Endothelial cell of umbilical vein (primary cell): ENCODE measurements at regions not wholly inside any gene's neighbourhood (a gene's known extent, or its start where the extent isn't known, plus 50 kb on each side); places are given as distances from the start of the nearest gene placed in this dataset.

ENCODE experiments used
- CTCF ChIP-seq, 2 donors: IDR thresholded peaks; 1 replicate in 1 of 2; 2 replicates in 1 of 2; pipeline ENCODE4 v1.5.1; 2011; ENCODE audit warnings: low read length in 2 of 2, mild to moderate bottlenecking in 2 of 2, moderate library complexity in 2 of 2, control low read depth in 1 of 2, inconsistent platforms in 1 of 2, low read depth in 1 of 2; ENCODE audit not compliant: insufficient read depth in 1 of 2; ENCODE audit errors: extremely low read depth in 1 of 2
- EZH2 ChIP-seq: IDR thresholded peaks from 2 replicates; pipeline ENCODE4 v1.6.1; 2012; ENCODE audit warnings: borderline replicate concordance, low read depth, mild to moderate bottlenecking, moderate library complexity, low read length, inconsistent platforms; ENCODE audit not compliant: severe bottlenecking
- FOS ChIP-seq: IDR thresholded peaks from 2 replicates; pipeline ENCODE4 v1.6.1; 2011; ENCODE audit warnings: mild to moderate bottlenecking, low read length, moderate library complexity, borderline replicate concordance; ENCODE audit not compliant: insufficient read depth
- GATA2 ChIP-seq: IDR thresholded peaks from 2 replicates; pipeline ENCODE4 v1.7.0; 2011; ENCODE audit warnings: low read depth, mild to moderate bottlenecking, moderate library complexity, mixed read lengths, low read length; ENCODE audit not compliant: insufficient read length, insufficient read depth
- POLR2A ChIP-seq: IDR thresholded peaks from 2 replicates; pipeline ENCODE4 v1.6.1; 2012; ENCODE audit warnings: low read depth, mild to moderate bottlenecking, control low read depth, low read length
- POLR2AphosphoS5 ChIP-seq: IDR thresholded peaks from 2 replicates; pipeline ENCODE4 v1.6.1; 2012; ENCODE audit warnings: low read depth, mild to moderate bottlenecking, control low read depth, low read length, moderate library complexity; ENCODE audit not compliant: insufficient read depth
- TF ChIP-seq, protein P1 (sequence below): IDR thresholded peaks from 2 replicates; pipeline ENCODE4 v1.6.1; 2011; ENCODE audit not compliant: insufficient read depth, insufficient read length

DNA sequence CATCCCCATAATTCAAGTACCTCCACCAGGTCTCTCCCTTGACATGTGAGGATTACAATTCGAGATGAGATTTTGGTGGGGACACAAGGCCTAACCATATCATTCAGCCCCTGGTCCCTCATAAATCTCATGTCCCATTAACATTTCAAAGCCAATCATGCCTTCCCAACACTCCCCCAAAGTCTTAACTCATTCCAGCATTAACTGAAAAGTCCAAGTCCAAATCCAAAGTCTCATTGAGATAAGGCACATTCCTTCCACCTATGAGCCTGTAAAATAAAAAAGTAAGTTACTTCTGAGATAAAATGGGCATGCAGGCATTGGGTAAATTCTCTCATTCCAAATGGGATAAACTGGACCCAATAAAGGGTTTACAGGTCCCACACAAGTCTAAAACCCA, 849.7 kb downstream of the BCL11A start:
- TF ChIP-seq CTCF (IDR thresholded peaks at IDR 0.05; ENCODE audit: extremely low read depth in 1 of 2, insufficient read depth in 1 of 2, low read depth in 1 of 2, low read length in 2 of 2) (no peak), GATA2 (no peak), POLR2A (no peak), POLR2AphosphoS5 (no peak), EZH2 (no peak), FOS (no peak)
- TF ChIP-seq, protein P1, sequence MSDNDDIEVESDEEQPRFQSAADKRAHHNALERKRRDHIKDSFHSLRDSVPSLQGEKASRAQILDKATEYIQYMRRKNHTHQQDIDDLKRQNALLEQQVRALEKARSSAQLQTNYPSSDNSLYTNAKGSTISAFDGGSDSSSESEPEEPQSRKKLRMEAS, result no peak
